HFFc6 (cell line): ENCODE measurements at regions not wholly inside any gene's neighbourhood (a gene's known extent, or its start where the extent isn't known, plus 50 kb on each side); places are given as distances from the start of the nearest gene placed in this dataset.

Experiments
- DNase-seq: peaks from one replicate; pipeline ENCODE4 v3.0.0-alpha.2; 2018
- H3K27ac Mint-ChIP-seq: 2 replicates; pipeline ENCODE4 v1.8.0; 2020; ENCODE audit warnings: mild to moderate bottlenecking, mixed read lengths
- H3K27me3 Mint-ChIP-seq: 2 replicates; pipeline ENCODE4 v1.8.0; 2021; ENCODE audit warnings: mild to moderate bottlenecking, moderate library complexity, mixed read lengths; ENCODE audit not compliant: insufficient read depth
- H3K36me3 Mint-ChIP-seq: 2 replicates; pipeline ENCODE4 v1.8.0; 2021; ENCODE audit warnings: low read depth, mixed read lengths
- H3K4me1 Mint-ChIP-seq: 2 replicates; pipeline ENCODE4 v1.8.0; 2020; ENCODE audit warnings: low read depth, mixed read lengths
- H3K4me3 Mint-ChIP-seq: 2 replicates; pipeline ENCODE4 v1.8.0; 2020; ENCODE audit warnings: mild to moderate bottlenecking, moderate library complexity, mixed read lengths
- H3K9me3 Mint-ChIP-seq: 2 replicates; pipeline ENCODE4 v1.8.0; 2020; ENCODE audit warnings: mild to moderate bottlenecking, mixed read lengths
- TF ChIP-seq, protein P1 (sequence below): fragments of 200-600 bp; sonication (generic); IDR thresholded peaks from 2 replicates; pipeline ENCODE4 v1.5.0; 2021; ENCODE audit warnings: antibody characterized with exemption, mild to moderate bottlenecking

- Mint-ChIP-seq H3K36me3 (no peaks in the 10 kb centered on the region), H3K27ac (no peak overlapping the region), H3K4me1 (no peaks in the 10 kb centered on the region), H3K27me3 (peaks cover 6% of the 10 kb centered on the region), H3K9me3 (no peaks in the 10 kb centered on the region), H3K4me3 (no peak overlapping the region)
- TF ChIP-seq, protein P1, sequence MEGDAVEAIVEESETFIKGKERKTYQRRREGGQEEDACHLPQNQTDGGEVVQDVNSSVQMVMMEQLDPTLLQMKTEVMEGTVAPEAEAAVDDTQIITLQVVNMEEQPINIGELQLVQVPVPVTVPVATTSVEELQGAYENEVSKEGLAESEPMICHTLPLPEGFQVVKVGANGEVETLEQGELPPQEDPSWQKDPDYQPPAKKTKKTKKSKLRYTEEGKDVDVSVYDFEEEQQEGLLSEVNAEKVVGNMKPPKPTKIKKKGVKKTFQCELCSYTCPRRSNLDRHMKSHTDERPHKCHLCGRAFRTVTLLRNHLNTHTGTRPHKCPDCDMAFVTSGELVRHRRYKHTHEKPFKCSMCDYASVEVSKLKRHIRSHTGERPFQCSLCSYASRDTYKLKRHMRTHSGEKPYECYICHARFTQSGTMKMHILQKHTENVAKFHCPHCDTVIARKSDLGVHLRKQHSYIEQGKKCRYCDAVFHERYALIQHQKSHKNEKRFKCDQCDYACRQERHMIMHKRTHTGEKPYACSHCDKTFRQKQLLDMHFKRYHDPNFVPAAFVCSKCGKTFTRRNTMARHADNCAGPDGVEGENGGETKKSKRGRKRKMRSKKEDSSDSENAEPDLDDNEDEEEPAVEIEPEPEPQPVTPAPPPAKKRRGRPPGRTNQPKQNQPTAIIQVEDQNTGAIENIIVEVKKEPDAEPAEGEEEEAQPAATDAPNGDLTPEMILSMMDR, result no peak
- DNase-seq, result no peak
Measured at GRCh38 chr6:63493557-63493956, 78.7 kb upstream of the LOC128125822 start.

DNA sequence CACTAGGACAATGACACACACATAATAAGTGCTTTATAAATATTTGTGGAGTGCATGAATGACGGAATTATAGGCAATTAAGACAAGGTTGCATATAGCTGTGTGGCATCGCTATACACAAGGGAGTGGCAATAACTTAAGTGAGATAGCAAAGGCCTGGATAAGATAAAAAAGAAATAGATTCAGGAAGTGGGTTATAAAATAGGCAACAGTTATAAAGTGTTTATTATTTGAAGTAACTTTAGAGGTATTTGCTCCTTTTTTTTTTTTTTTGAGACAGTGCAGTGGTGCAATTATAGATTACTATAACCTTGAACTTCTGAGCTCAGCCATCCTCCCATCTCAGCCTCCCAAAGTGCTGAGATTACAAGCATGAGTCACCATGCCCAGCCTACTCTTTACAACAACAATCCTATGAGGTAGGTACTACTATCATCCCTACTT lies 75.9 kb upstream of the LOC128125822 start:
- H3K9me3 Mint-ChIP-seq, result no peaks in the 10 kb centered on the region
- DNase-seq, result no peak
- no peak overlapping the region for H3K4me3 Mint-ChIP-seq
- H3K27me3 Mint-ChIP-seq, result peaks cover 10% of the 10 kb centered on the region; the same call in 1 of the 2 replicates
- TF ChIP-seq, protein P1, result no peak
- no peaks in the 10 kb centered on the region for H3K4me1 Mint-ChIP-seq
- H3K36me3 Mint-ChIP-seq, result no peaks in the 10 kb centered on the region
- no peak overlapping the region for H3K27ac Mint-ChIP-seq

- Mint-ChIP-seq H3K27me3 (peaks cover 7% of the 10 kb centered on the region; the same call in 1 of the 2 replicates), H3K4me1 (no peaks in the 10 kb centered on the region; the same call in 1 of the 2 replicates), H3K9me3 (no peaks in the 10 kb centered on the region), H3K27ac (no peak overlapping the region), H3K4me3 (no peak overlapping the region), H3K36me3 (no peaks in the 10 kb centered on the region)
- DNase-seq, result no peak
- TF ChIP-seq, protein P1, result no peak
Measured at GRCh38 chr6:63502156-63502555, 70.1 kb upstream of the LOC128125822 start.

DNA sequence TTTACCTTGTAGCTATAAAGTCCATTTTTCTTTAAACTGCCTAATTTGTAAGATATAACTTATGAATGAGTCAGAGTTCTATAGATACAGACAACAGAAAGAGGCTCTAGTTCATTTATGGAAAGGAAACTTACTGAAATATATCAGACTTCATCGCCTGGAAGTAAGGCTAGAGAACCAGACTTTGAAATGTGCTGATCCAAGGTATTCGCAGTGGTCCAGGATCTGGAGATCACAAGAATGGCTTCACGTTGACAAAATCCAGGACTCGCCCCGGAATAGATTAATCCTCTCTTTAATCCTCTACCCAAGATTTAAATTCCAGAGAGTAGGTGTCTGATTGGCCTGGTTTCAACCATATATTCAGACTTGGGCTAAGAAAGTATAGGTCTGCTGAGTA lies 69.1 kb upstream of the LOC128125822 start:
- Mint-ChIP-seq H3K27ac (no peak overlapping the region), H3K27me3 (peaks cover 4% of the 10 kb centered on the region; the same call in 1 of the 2 replicates), H3K4me3 (no peak overlapping the region), H3K4me1 (no peaks in the 10 kb centered on the region; the same call in 1 of the 2 replicates), H3K9me3 (no peaks in the 10 kb centered on the region), H3K36me3 (no peaks in the 10 kb centered on the region)
- TF ChIP-seq, protein P1, result no peak
- DNase-seq, result no peak

DNA sequence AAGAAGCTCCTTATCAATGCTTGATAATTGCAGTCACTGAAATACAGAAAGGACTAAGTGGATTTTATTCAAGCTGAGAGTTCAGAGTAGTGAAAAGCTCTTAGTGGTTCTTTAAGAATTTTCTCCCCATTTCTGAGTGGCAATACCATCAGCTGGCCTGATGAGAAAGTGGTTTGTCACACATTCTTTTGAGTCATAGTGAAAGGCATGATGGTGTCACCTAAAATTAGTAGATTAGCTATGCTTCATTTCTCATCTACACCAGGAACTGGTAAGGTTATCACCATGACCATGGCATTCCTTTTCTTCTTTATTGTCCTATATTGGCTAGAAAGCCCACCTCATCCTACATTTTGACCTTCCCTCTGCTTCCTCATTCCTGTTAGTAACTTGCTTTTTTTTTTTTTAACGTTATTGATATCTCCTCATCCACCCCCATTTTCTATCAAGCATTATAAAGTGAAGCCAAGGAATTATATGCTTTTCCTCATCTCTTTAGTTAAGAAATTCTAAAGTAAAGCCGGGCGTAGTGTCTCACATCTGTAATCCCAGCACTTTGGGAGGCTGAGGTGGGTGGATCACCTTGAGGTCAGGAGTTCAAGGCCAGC lies 67.4 kb upstream of the LOC128125822 start:
- H3K27ac Mint-ChIP-seq, result no peak overlapping the region
- H3K4me1 Mint-ChIP-seq, result no peaks in the 10 kb centered on the region; the same call in 1 of the 2 replicates
- peaks cover 4% of the 10 kb centered on the region; the same call in 1 of the 2 replicates for H3K27me3 Mint-ChIP-seq
- TF ChIP-seq, protein P1, result no peak
- no peaks in the 10 kb centered on the region for H3K9me3 Mint-ChIP-seq
- no peak for DNase-seq
- H3K36me3 Mint-ChIP-seq, result no peaks in the 10 kb centered on the region
- H3K4me3 Mint-ChIP-seq, result no peak overlapping the region
